Endothelial cell of umbilical vein (primary cell): ENCODE measurements at regions not wholly inside any gene's neighbourhood (a gene's known extent, or its start where the extent isn't known, plus 50 kb on each side); places are given as distances from the start of the nearest gene placed in this dataset.

Experiments used
- BruUV-seq: library from RNA; stranded (reverse); fragments of 400-500 nt; replicated peaks from 2 replicates; lab custom pipeline; 2021; lab: Mats Ljungman, UMichigan
- CTCF ChIA-PET: fragments of 300-600, 350-600 bp; sonication (Branson Sonifier 250); formaldehyde crosslinking; loops from one replicate; lab custom pipeline; 2021; ENCODE audit warnings: antibody characterized with exemption, inconsistent platforms; lab: Charles Lee
- POLR2A ChIA-PET: fragments of 300-600, 350-600 bp; sonication (Branson Sonifier 250); formaldehyde crosslinking; loops from one replicate; lab custom pipeline; 2021; ENCODE audit warnings: antibody characterized with exemption, inconsistent platforms; lab: Charles Lee
- DNase-seq: peaks from one replicate; pipeline ENCODE4 v3.0.0-alpha.2; 2011; ENCODE audit warnings: low read depth, low spot score
- FAIRE-seq: peaks from 2 replicates; lab custom pipeline; 2011; peaks lifted over from hg19 to GRCh38; lab: Jason Lieb, UNC
- H2AFZ ChIP-seq: 2 replicates; pipeline ENCODE4 v1.6.0; 2012; ENCODE audit warnings: low read depth, low read length, control low read depth, inconsistent platforms
- H3K27ac ChIP-seq: 2 replicates; pipeline ENCODE4 v1.5.1; 2011; ENCODE audit warnings: low read depth, mild to moderate bottlenecking, control low read depth, low read length, moderate library complexity; ENCODE audit not compliant: insufficient read depth
- H3K27me3 ChIP-seq, 2 experiments: 2 replicates each; pipeline versions ENCODE4 v1.6.0 to v1.6.1; 2011; ENCODE audit warnings: low read length in 2 of 2, mixed read lengths in 1 of 2; ENCODE audit not compliant: control insufficient read depth in 2 of 2, insufficient read depth in 2 of 2
- H3K36me3 ChIP-seq, 2 experiments: 2 replicates in 1 of 2; 3 replicates in 1 of 2; pipeline ENCODE4 v1.5.1; 2011; ENCODE audit warnings: low read length in 2 of 2, mild to moderate bottlenecking in 1 of 2, moderate library complexity in 1 of 2; ENCODE audit not compliant: control insufficient read depth in 2 of 2, insufficient read depth in 2 of 2; ENCODE audit errors: extremely low read depth in 1 of 2
- H3K4me1 ChIP-seq: 3 replicates; pipeline ENCODE4 v1.5.1; 2011; ENCODE audit warnings: mild to moderate bottlenecking, low read length; ENCODE audit not compliant: control insufficient read depth, insufficient read depth; ENCODE audit errors: extremely low read depth
- H3K4me2 ChIP-seq: 2 replicates; pipeline ENCODE4 v1.6.1; 2011; ENCODE audit warnings: low read length, control low read depth, mixed read lengths; ENCODE audit not compliant: insufficient read depth
- H3K4me3 ChIP-seq, 3 experiments: fragments of 200-600 bp in 1 of 3; sonication (generic), shearing (Covaris generic) in 1 of 3; replicated peaks in 1 of 3; 2 replicates each; pipeline ENCODE4 v1.5.1; 2011 to 2016; ENCODE audit warnings: control low read depth in 3 of 3, low read length in 3 of 3, mild to moderate bottlenecking in 2 of 3, inconsistent platforms in 1 of 3, low read depth in 1 of 3, moderate library complexity in 1 of 3; ENCODE audit not compliant: insufficient read depth in 1 of 3
- H3K79me2 ChIP-seq: 2 replicates; pipeline ENCODE4 v1.6.0; 2012; ENCODE audit warnings: low read length, inconsistent platforms; ENCODE audit not compliant: control insufficient read depth, insufficient read depth
- H3K9ac ChIP-seq: replicated peaks from 2 replicates; pipeline ENCODE3; 2011; ENCODE audit warnings: low read length, control low read depth; ENCODE audit not compliant: insufficient read depth; ENCODE audit errors: extremely low read depth
- H3K9me1 ChIP-seq: replicated peaks from 3 replicates; pipeline ENCODE4 v1.6.0; 2011; ENCODE audit warnings: mild to moderate bottlenecking, low read length; ENCODE audit not compliant: control insufficient read depth, insufficient read depth; ENCODE audit errors: extremely low read depth
- H3K9me3 ChIP-seq: replicated peaks from 2 replicates; pipeline ENCODE4 v1.5.1; 2012; ENCODE audit warnings: low read length, inconsistent platforms; ENCODE audit not compliant: control insufficient read depth, insufficient read depth
- H4K20me1 ChIP-seq: replicated peaks from 2 replicates; pipeline ENCODE3; 2011; ENCODE audit warnings: mild to moderate bottlenecking, low read length; ENCODE audit not compliant: control insufficient read depth, insufficient read depth; ENCODE audit errors: extremely low read depth
- EZH2 ChIP-seq: IDR thresholded peaks from 2 replicates; pipeline ENCODE4 v1.6.1; 2012; ENCODE audit warnings: borderline replicate concordance, low read depth, mild to moderate bottlenecking, moderate library complexity, low read length, inconsistent platforms; ENCODE audit not compliant: severe bottlenecking
- FOS ChIP-seq: IDR thresholded peaks from 2 replicates; pipeline ENCODE4 v1.6.1; 2011; ENCODE audit warnings: mild to moderate bottlenecking, low read length, moderate library complexity, borderline replicate concordance; ENCODE audit not compliant: insufficient read depth
- GATA2 ChIP-seq: IDR thresholded peaks from 2 replicates; pipeline ENCODE4 v1.7.0; 2011; ENCODE audit warnings: low read depth, mild to moderate bottlenecking, moderate library complexity, mixed read lengths, low read length; ENCODE audit not compliant: insufficient read length, insufficient read depth
- JUN ChIP-seq: IDR thresholded peaks from 2 replicates; pipeline ENCODE4 v1.6.1; 2011; ENCODE audit warnings: borderline replicate concordance, low read depth; ENCODE audit not compliant: insufficient read length, insufficient read depth
- MYC ChIP-seq: IDR thresholded peaks from one replicate; pipeline ENCODE4 v1.6.1; 2011; ENCODE audit warnings: mild to moderate bottlenecking, low read depth, low read length
- POLR2A ChIP-seq: IDR thresholded peaks from 2 replicates; pipeline ENCODE4 v1.6.1; 2012; ENCODE audit warnings: low read depth, mild to moderate bottlenecking, control low read depth, low read length
- POLR2AphosphoS5 ChIP-seq: IDR thresholded peaks from 2 replicates; pipeline ENCODE4 v1.6.1; 2012; ENCODE audit warnings: low read depth, mild to moderate bottlenecking, control low read depth, low read length, moderate library complexity; ENCODE audit not compliant: insufficient read depth
- dilution Hi-C: fragments of 300-500 bp; cut with MboI; formaldehyde crosslinking; loops from one replicate; pipeline ENCODE4 v1.15.0; 2019; ENCODE audit warnings: low sequenced_read_pairs; ENCODE audit not compliant: extremely low pct_ligation_motif_present
- intact Hi-C: fragments of 100-400 bp; cut with micrococcal nuclease; formaldehyde crosslinking; loops from one replicate; pipeline ENCODE4 v1.10.0; 2022
- TF ChIP-seq, protein P1 (sequence below), 2 donors: IDR thresholded peaks; 1 replicate in 1 of 2; 2 replicates in 1 of 2; pipeline ENCODE4 v1.5.1; 2011; ENCODE audit warnings: low read length in 2 of 2, mild to moderate bottlenecking in 2 of 2, moderate library complexity in 2 of 2, control low read depth in 1 of 2, inconsistent platforms in 1 of 2, low read depth in 1 of 2; ENCODE audit not compliant: insufficient read depth in 1 of 2; ENCODE audit errors: extremely low read depth in 1 of 2
- TF ChIP-seq, protein P2 (sequence below): IDR thresholded peaks from 2 replicates; pipeline ENCODE4 v1.6.1; 2011; ENCODE audit not compliant: insufficient read depth, insufficient read length

DNA sequence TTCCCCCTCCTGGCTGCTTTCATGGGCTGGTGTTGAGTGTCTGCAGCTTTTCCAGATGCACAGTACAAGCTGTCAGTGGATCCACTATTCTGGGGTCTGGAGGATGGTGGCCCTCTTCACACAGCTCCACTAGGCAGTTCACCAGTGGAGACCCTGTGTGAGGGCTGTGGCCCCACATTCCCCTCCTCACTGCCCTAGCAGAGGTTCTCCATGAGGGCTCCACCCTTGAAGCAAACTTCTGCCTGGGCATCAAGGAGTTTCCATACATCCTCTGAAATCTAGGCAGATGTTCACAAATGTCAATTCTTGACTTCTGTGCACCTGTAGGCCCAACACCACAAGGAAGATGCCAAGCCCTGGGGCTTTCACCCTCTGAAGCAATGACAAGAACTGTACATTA lies 1386.2 kb upstream of the ACVR2A start:
- no peak overlapping the region for H3K4me3 ChIP-seq
- no peaks in the 10 kb centered on the region for H3K27me3 ChIP-seq
- DNase-seq = no peak
- H3K27ac ChIP-seq = no peak overlapping the region
- H3K36me3 ChIP-seq = no peaks in the 10 kb centered on the region
- no peaks in the 10 kb centered on the region for H3K9me1 ChIP-seq
- no peak overlapping the region for H3K4me2 ChIP-seq
- TF ChIP-seq JUN = no peak
- no peak for TF ChIP-seq GATA2
- TF ChIP-seq FOS = no peak
- TF ChIP-seq MYC = no peak
- TF ChIP-seq, protein P1, sequence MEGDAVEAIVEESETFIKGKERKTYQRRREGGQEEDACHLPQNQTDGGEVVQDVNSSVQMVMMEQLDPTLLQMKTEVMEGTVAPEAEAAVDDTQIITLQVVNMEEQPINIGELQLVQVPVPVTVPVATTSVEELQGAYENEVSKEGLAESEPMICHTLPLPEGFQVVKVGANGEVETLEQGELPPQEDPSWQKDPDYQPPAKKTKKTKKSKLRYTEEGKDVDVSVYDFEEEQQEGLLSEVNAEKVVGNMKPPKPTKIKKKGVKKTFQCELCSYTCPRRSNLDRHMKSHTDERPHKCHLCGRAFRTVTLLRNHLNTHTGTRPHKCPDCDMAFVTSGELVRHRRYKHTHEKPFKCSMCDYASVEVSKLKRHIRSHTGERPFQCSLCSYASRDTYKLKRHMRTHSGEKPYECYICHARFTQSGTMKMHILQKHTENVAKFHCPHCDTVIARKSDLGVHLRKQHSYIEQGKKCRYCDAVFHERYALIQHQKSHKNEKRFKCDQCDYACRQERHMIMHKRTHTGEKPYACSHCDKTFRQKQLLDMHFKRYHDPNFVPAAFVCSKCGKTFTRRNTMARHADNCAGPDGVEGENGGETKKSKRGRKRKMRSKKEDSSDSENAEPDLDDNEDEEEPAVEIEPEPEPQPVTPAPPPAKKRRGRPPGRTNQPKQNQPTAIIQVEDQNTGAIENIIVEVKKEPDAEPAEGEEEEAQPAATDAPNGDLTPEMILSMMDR (IDR thresholded peaks at IDR 0.05; ENCODE audit: extremely low read depth in 1 of 2, insufficient read depth in 1 of 2, low read depth in 1 of 2, low read length in 2 of 2) = no peak
- TF ChIP-seq POLR2A = no peak
- TF ChIP-seq, protein P2, sequence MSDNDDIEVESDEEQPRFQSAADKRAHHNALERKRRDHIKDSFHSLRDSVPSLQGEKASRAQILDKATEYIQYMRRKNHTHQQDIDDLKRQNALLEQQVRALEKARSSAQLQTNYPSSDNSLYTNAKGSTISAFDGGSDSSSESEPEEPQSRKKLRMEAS = no peak
- no peak for TF ChIP-seq EZH2
- TF ChIP-seq POLR2AphosphoS5 = no peak
- no peak overlapping the region for H2AFZ ChIP-seq
- no peaks in the 10 kb centered on the region for H3K4me1 ChIP-seq
- no peaks in the 10 kb centered on the region for H3K79me2 ChIP-seq
- BruUV-seq = no TSS peak
- FAIRE-seq = no peak
- CTCF ChIA-PET = no interaction called here
- no peaks in the 10 kb centered on the region for H3K9me3 ChIP-seq
- POLR2A ChIA-PET = no interaction called here
- H4K20me1 ChIP-seq = no peaks in the 10 kb centered on the region
- dilution Hi-C loops = no loop called here
- no peak overlapping the region for H3K9ac ChIP-seq
- intact Hi-C loops = no loop called here
